HepG2 (cell line): ENCODE measurements at regions not wholly inside any gene's neighbourhood (a gene's known extent, or its start where the extent isn't known, plus 50 kb on each side); places are given as distances from the start of the nearest gene placed in this dataset.

Experiments used
- CEBPB ChIP-seq: IDR thresholded peaks from 2 replicates; pipeline ENCODE4 v1.6.1; 2011; ENCODE audit warnings: low read depth, low read length, improper control_type of control experiment, borderline replicate concordance
- ESRRA ChIP-seq: sonication (generic); formaldehyde crosslinking; IDR thresholded peaks from 2 replicates; pipeline ENCODE4 v1.5.1; 2020; ENCODE audit warnings: mild to moderate bottlenecking, low read depth, missing genetic modification reagents
- HNRNPUL1 ChIP-seq: fragments of 200-400 bp; formaldehyde crosslinking; IDR thresholded peaks from 2 replicates; pipeline ENCODE4 v1.6.1; 2017; ENCODE audit warnings: low read depth, mild to moderate bottlenecking, low read length, moderate library complexity
- HOXA3 ChIP-seq: sonication (generic); formaldehyde crosslinking; IDR thresholded peaks from 2 replicates; pipeline ENCODE4 v1.5.0; 2020; ENCODE audit warnings: missing genetic modification reagents
- KAT7 ChIP-seq: IDR thresholded peaks from 2 replicates; pipeline ENCODE4 v1.6.1; 2018; ENCODE audit warnings: borderline replicate concordance, missing compliant biosample characterization
- KDM1A ChIP-seq: IDR thresholded peaks from 2 replicates; pipeline ENCODE4 v1.6.1; 2016; ENCODE audit warnings: missing compliant biosample characterization
- KMT2B ChIP-seq: IDR thresholded peaks from 2 replicates; pipeline ENCODE4 v1.6.1; 2016; ENCODE audit warnings: missing genetic modification reagents, missing compliant biosample characterization
- MTA3 ChIP-seq: sonication (generic); formaldehyde crosslinking; IDR thresholded peaks from 2 replicates; pipeline ENCODE4 v1.4.0; 2020; ENCODE audit warnings: missing genetic modification reagents
- NFE2 ChIP-seq: sonication (generic); formaldehyde crosslinking; IDR thresholded peaks from 2 replicates; pipeline ENCODE4 v1.4.0; 2020; ENCODE audit warnings: missing genetic modification reagents
- PRPF4 ChIP-seq: fragments of 200-400 bp; formaldehyde crosslinking; IDR thresholded peaks from 2 replicates; pipeline ENCODE4 v1.6.1; 2016; ENCODE audit warnings: low read length, low read depth; ENCODE audit not compliant: poor library complexity, severe bottlenecking
- STAT6 ChIP-seq: sonication (generic); formaldehyde crosslinking; IDR thresholded peaks from 2 replicates; pipeline ENCODE4 v1.4.0; 2020; ENCODE audit warnings: missing genetic modification reagents, mild to moderate bottlenecking, borderline replicate concordance
- ZMAT3 ChIP-seq: sonication (generic); formaldehyde crosslinking; conservative IDR thresholded peaks from 2 replicates; pipeline ENCODE4 v1.7.0; 2021; ENCODE audit warnings: missing genetic modification reagents
- ZMAT5 ChIP-seq: sonication (generic); formaldehyde crosslinking; IDR thresholded peaks from 2 replicates; pipeline ENCODE4 v1.5.0; 2020; ENCODE audit warnings: mild to moderate bottlenecking, low read depth, missing genetic modification reagents, borderline replicate concordance
- ZNF12 ChIP-seq: sonication (generic); formaldehyde crosslinking; IDR thresholded peaks from 2 replicates; pipeline ENCODE4 v1.5.0; 2020; ENCODE audit warnings: missing genetic modification reagents
- ZNF354B ChIP-seq: sonication (generic); formaldehyde crosslinking; IDR thresholded peaks from 2 replicates; pipeline ENCODE4 v1.8.0; 2022; ENCODE audit warnings: mild to moderate bottlenecking, missing genetic modification reagents
- ZNF510 ChIP-seq: sonication (generic); formaldehyde crosslinking; IDR thresholded peaks from 2 replicates; pipeline ENCODE4 v1.4.0; 2020; ENCODE audit warnings: low read depth, mild to moderate bottlenecking, missing genetic modification reagents
- TF ChIP-seq, protein P1 (sequence below): sonication (generic); formaldehyde crosslinking; IDR thresholded peaks from 2 replicates; pipeline ENCODE4 v1.8.0; 2022; ENCODE audit warnings: missing genetic modification reagents, low read depth, mild to moderate bottlenecking, borderline replicate concordance
- TF ChIP-seq, protein P2 (sequence below): sonication (generic); formaldehyde crosslinking; IDR thresholded peaks from 2 replicates; pipeline ENCODE4 v1.8.0; 2022; ENCODE audit warnings: mild to moderate bottlenecking, missing genetic modification reagents, moderate library complexity
- TF ChIP-seq, protein P3 (sequence below): sonication (generic); formaldehyde crosslinking; IDR thresholded peaks from 2 replicates; pipeline ENCODE4 v1.8.1; 2023; ENCODE audit warnings: missing genetic modification reagents, inconsistent platforms, borderline replicate concordance
- TF ChIP-seq, protein P4 (sequence below): sonication (generic); formaldehyde crosslinking; IDR thresholded peaks from 2 replicates; pipeline ENCODE4 v1.4.0; 2020; ENCODE audit warnings: missing genetic modification reagents

GRCh38 chr12:46430340-46430948 is 57.9 kb upstream of the SLC38A2 start (continued):
- TF ChIP-seq, protein P1, sequence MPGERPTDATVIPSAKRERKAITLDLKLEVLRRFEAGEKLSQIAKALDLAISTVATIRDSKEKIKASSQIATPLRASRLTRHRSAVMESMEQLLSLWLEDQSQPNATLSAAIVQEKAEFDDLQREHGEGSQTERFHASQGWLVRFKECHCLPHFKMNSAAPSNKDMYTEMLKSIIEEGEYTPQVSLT (CRISPR knock-in tag) = no peak
- TF ChIP-seq ZMAT3 (CRISPR knock-in tag) (no peak), KDM1A (no peak), KMT2B (peak; percentile 40; the same call in 1 of the 2 replicates), KAT7 (peak; percentile 47; the same call in 1 of the 2 replicates), ZMAT5 (CRISPR knock-in tag) (no peak), ZNF354B (CRISPR knock-in tag) (no peak), HOXA3 (CRISPR knock-in tag) (peak; percentile 42; the same call in 1 of the 2 replicates), ESRRA (no peak), NFE2 (CRISPR knock-in tag) (no peak), CEBPB (peak; percentile 99), STAT6 (CRISPR knock-in tag) (no peak), ZNF12 (CRISPR knock-in tag) (peak; percentile 38; the same call in 1 of the 2 replicates), ZNF510 (CRISPR knock-in tag) (no peak), MTA3 (CRISPR knock-in tag) (no peak), HNRNPUL1 (no peak), PRPF4 (no peak)
- TF ChIP-seq, protein P2, sequence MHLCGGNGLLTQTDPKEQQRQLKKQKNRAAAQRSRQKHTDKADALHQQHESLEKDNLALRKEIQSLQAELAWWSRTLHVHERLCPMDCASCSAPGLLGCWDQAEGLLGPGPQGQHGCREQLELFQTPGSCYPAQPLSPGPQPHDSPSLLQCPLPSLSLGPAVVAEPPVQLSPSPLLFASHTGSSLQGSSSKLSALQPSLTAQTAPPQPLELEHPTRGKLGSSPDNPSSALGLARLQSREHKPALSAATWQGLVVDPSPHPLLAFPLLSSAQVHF = no peak
- TF ChIP-seq, protein P3, sequence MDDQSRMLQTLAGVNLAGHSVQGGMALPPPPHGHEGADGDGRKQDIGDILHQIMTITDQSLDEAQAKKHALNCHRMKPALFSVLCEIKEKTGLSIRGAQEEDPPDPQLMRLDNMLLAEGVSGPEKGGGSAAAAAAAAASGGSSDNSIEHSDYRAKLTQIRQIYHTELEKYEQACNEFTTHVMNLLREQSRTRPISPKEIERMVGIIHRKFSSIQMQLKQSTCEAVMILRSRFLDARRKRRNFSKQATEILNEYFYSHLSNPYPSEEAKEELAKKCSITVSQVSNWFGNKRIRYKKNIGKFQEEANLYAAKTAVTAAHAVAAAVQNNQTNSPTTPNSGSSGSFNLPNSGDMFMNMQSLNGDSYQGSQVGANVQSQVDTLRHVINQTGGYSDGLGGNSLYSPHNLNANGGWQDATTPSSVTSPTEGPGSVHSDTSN (CRISPR knock-in tag) = no peak
- TF ChIP-seq, protein P4, sequence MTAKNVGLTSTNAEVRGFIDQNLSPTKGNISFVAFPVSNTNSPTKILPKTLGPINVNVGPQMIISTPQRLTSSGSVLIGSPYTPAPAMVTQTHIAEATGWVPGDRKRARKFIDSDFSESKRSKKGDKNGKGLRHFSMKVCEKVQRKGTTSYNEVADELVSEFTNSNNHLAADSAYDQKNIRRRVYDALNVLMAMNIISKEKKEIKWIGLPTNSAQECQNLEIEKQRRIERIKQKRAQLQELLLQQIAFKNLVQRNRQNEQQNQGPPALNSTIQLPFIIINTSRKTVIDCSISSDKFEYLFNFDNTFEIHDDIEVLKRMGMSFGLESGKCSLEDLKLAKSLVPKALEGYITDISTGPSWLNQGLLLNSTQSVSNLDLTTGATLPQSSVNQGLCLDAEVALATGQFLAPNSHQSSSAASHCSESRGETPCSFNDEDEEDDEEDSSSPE (CRISPR knock-in tag) = no peak
